Stimulated activated naive B cell treated with anti-CD40 and anti-IgM and Interleukin-4, amounts not matched to agents 10 μg/mL and 1 μg/mL and 100 μg/mL, for 72 hours (primary cell): ENCODE measurements at regions not wholly inside any gene's neighbourhood (a gene's known extent, or its start where the extent isn't known, plus 50 kb on each side); places are given as distances from the start of the nearest gene placed in this dataset.

ENCODE experiments used
- ATAC-seq, 2 donors: fragments of 150-1000 bp; cut with Tn5 transposase; replicated peaks; 2 replicates each; pipeline ENCODE4 v1.10.0; 2021; ENCODE audit warnings: moderate library complexity in 1 of 2
- DNase-seq: peaks from one replicate; pipeline ENCODE4 v3.0.0; 2021
- H3K27ac Mint-ChIP-seq: one replicate; pipeline ENCODE4 v1.8.0; 2022; ENCODE audit warnings: mild to moderate bottlenecking, mixed read lengths
- H3K27me3 Mint-ChIP-seq, 2 donors: one replicate each; pipeline ENCODE4 v1.8.0; 2022; ENCODE audit warnings: mixed read lengths in 2 of 2
- H3K36me3 Mint-ChIP-seq, 2 donors: one replicate each; pipeline ENCODE4 v1.8.0; 2022; ENCODE audit warnings: mixed read lengths in 2 of 2, mild to moderate bottlenecking in 1 of 2
- H3K4me1 Mint-ChIP-seq, 2 donors: one replicate each; pipeline ENCODE4 v1.8.0; 2022; ENCODE audit warnings: mixed read lengths in 2 of 2, mild to moderate bottlenecking in 1 of 2
- H3K4me3 Mint-ChIP-seq, 2 donors: one replicate each; pipeline ENCODE4 v1.8.0; 2022; ENCODE audit warnings: mild to moderate bottlenecking in 2 of 2, mixed read lengths in 2 of 2, moderate library complexity in 1 of 2
- H3K9me3 Mint-ChIP-seq, 2 donors: one replicate each; pipeline ENCODE4 v1.8.0; 2022; ENCODE audit warnings: mixed read lengths in 2 of 2, mild to moderate bottlenecking in 1 of 2

DNA sequence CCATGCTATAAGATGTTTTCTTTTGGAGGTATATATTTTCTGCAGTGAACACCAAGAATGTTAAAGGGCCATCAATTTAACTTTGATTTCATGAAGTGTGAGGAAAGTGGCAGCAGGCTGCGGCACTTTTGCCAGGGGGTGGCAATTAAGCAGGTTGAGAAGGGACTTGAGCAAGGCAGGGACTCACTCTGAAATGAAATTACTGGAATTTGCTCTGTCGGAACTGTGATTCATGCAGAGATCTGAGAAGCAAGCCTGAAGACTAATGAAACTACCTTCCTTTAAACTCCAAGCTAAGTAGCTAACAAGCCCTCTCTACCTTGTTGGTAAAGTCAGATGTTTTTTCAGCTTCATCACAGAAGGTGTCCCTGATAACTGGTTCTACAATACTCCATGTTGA, 441.6 kb downstream of the SIPA1L2 start:
- no peak for DNase-seq
- peaks cover 0 to 10% of the 10 kb centered on the region in 2 donors for H3K27me3 Mint-ChIP-seq
- H3K4me1 Mint-ChIP-seq = no peaks in the 10 kb centered on the region
- ATAC-seq = no peak
- peaks cover 0 to 4% of the 10 kb centered on the region in 2 donors for H3K9me3 Mint-ChIP-seq
- no peaks in the 10 kb centered on the region for H3K36me3 Mint-ChIP-seq
- H3K27ac Mint-ChIP-seq = no peak overlapping the region
- H3K4me3 Mint-ChIP-seq = no peak overlapping the region

DNA sequence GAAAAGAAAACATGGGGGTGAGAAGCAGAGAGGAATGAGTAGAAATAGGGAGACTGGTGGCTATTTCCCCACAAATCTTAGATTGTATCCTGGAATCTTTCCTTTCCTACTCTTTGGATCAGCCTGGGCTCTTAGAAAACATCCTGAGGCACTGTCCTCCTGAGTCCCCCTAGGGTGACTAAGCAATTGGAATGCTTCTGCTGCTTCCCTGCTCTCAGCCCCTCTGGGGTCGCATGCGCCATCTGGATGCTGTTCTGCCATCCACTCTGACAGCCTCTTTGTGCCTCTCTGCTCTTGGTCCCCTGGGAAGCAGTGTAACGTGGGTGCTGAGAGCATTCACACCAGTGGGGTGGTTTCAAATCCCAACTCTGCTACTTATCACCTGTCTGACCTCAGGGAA, 443.0 kb downstream of the SIPA1L2 start:
- H3K4me3 Mint-ChIP-seq = no peak overlapping the region
- H3K27me3 Mint-ChIP-seq = peaks cover 0 to 10% of the 10 kb centered on the region in 2 donors
- peaks cover 0 to 2% of the 10 kb centered on the region in 2 donors for H3K9me3 Mint-ChIP-seq
- no peaks in the 10 kb centered on the region for H3K36me3 Mint-ChIP-seq
- ATAC-seq (no peak), DNase-seq (no peak)
- no peak overlapping the region for H3K27ac Mint-ChIP-seq
- H3K4me1 Mint-ChIP-seq = no peaks in the 10 kb centered on the region

DNA sequence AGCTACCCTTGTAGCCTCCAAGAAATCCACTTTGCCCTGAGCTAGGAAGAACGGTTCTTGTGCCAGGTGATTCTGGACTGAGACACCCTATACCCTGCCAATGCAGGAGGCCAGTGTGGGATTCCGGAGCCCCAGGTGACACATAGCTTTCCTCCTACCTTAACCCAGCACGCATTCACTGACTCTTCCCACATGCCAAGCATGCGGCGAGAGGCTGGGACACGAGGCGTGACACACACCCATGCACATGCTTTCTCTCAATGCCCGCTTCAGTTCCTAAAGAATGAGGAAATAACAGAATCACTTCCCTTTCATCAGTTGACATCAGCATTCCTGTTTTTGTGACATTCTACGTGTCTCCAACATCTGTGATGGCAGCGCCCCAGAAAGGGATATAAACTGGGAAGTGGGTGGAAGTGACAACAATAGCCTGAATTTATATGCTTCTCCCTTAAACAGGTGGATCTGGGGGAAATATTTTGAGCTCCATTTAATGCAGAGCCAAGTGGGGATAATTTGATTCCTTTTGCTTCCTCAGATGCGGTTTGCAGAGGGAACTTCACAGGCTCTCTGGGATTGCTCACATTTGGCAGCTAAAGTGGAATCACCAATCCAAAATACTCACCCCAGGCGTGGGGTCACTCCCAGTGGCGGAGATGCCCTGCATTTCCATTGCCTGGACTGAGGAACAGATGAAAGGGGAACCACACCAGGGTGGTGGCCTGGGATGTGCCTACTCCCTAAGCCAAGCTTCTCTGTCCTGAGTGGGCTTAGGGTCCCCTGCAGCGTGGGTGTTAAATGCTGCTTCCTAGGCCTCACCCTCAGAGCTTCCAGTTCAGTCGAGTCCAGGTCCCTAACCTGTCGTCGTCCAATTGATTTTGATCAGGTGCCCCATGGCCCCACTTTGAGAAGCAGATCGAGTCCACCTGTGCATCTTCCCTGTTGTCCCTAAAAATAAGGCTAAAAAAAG, 445.1 kb downstream of the SIPA1L2 start:
- H3K4me1 Mint-ChIP-seq = no peaks in the 10 kb centered on the region
- DNase-seq = no peak
- peaks cover 0 to 2% of the 10 kb centered on the region in 2 donors for H3K9me3 Mint-ChIP-seq
- peaks cover 0 to 14% of the 10 kb centered on the region in 2 donors for H3K27me3 Mint-ChIP-seq
- ATAC-seq = no peak
- no peak overlapping the region for H3K27ac Mint-ChIP-seq
- H3K4me3 Mint-ChIP-seq = no peak overlapping the region
- no peaks in the 10 kb centered on the region for H3K36me3 Mint-ChIP-seq

DNA sequence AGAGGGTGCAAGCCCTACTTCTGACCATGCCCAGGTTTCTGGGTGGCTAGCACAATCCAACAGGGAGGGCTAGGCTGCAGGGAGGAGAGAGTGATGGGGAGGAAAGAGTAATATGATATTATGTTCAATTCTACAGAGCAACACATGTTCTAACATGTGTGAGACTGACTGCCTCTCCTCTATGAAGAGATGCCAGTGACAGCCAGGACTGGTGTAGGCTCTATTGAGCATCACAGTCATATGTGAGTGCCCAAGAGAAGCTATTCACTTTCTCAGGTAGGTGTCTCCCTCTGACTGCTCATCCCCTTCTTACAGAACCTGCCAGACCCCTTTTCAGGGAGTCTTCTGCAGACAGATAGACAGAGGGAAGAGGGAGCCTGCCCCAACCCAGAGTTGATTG, 446.1 kb downstream of the SIPA1L2 start:
- no peaks in the 10 kb centered on the region for H3K36me3 Mint-ChIP-seq
- no peaks in the 10 kb centered on the region for H3K4me1 Mint-ChIP-seq
- H3K27me3 Mint-ChIP-seq = peaks cover 0 to 9% of the 10 kb centered on the region in 2 donors
- no peak overlapping the region for H3K4me3 Mint-ChIP-seq
- ATAC-seq (peak in 1 of 2 donors; percentile 21), DNase-seq (no peak)
- H3K9me3 Mint-ChIP-seq = peaks cover 0 to 2% of the 10 kb centered on the region in 2 donors
- H3K27ac Mint-ChIP-seq = no peak overlapping the region

DNA sequence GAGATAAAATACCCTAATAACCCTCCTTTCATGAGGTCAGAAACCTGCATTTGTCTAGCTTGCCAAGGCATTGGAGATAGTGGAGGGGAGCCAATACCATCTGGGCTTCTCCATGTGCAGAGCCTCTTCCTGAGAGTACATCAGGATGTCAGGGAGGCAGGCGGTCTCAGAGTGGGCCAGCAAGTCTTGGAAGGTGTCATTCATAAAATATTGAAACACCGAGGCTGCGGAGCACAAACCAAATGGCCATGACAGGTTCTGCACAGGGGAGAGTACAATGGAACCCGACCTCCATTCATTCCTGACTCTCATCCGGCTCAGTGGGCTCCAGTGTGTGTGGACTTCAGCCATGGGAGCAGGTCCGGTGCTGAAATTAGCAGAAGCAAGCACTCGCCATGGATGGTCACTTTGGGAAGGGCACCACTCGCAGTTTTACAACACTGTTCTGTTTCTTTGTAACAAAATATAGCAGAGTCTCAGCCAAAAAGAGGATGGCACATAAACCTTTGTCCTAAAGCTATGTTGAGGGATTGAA, 446.6 kb downstream of the SIPA1L2 start:
- no peaks in the 10 kb centered on the region for H3K36me3 Mint-ChIP-seq
- ATAC-seq (no peak), DNase-seq (no peak)
- peaks cover 0 to 2% of the 10 kb centered on the region in 2 donors for H3K9me3 Mint-ChIP-seq
- H3K4me1 Mint-ChIP-seq = no peaks in the 10 kb centered on the region
- no peak overlapping the region for H3K27ac Mint-ChIP-seq
- H3K27me3 Mint-ChIP-seq = peaks cover 0 to 9% of the 10 kb centered on the region in 2 donors
- no peak overlapping the region for H3K4me3 Mint-ChIP-seq

DNA sequence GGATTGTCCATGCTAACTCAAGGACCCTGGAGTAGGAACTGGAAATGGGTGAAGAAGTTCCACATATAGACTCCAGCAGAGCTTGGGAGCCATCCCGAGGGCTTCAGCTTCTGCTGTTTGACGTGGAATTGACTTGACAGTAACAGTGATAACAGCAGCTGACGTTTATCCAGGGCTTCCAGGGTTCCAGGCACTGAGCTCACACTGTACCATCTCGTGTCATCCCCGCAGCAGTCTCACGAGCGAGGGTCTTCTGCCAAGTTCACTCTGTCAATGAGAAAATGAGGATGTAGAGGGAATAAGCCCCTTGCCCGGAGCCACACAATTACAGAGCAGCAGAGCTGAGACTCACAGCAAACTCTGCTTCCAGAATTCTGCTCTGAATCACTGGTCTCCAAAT, 447.7 kb downstream of the SIPA1L2 start:
- no peaks in the 10 kb centered on the region for H3K36me3 Mint-ChIP-seq
- no peak for DNase-seq
- H3K4me1 Mint-ChIP-seq = no peaks in the 10 kb centered on the region
- no peak overlapping the region for H3K27ac Mint-ChIP-seq
- peaks cover 0 to 5% of the 10 kb centered on the region in 2 donors for H3K27me3 Mint-ChIP-seq
- H3K4me3 Mint-ChIP-seq = no peak overlapping the region
- H3K9me3 Mint-ChIP-seq = peaks cover 0 to 2% of the 10 kb centered on the region in 2 donors
- ATAC-seq = no peak

DNA sequence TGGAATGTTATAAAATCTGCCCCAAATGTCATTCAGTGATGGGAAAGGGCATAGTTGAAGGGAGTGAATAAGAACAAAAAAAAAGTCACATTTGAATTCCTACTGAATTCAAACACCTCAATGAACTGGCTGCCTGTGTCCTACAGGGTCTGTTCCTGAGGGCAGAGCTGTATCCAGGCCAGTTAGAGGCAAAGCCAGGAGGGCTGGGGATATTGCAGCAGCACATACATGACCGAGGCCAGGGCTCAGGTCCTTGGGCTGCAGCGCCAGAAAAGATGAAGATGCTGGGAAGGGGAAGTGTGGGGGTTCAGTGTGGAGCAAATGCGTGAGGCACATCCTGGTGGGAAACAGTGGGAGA, 449.2 kb downstream of the SIPA1L2 start:
- ATAC-seq = no peak

GRCh38 chr1:232179896-232180778, 449.8 kb downstream of the SIPA1L2 start:
- no peak for ATAC-seq
- Mint-ChIP-seq H3K4me1 (no peaks in the 10 kb centered on the region), H3K27ac (no peak overlapping the region), H3K27me3 (peaks cover 0 to 10% of the 10 kb centered on the region in 2 donors), H3K4me3 (no peak overlapping the region), H3K9me3 (peaks cover 1 to 4% of the 10 kb centered on the region in 2 donors), H3K36me3 (no peaks in the 10 kb centered on the region)
- no peak for DNase-seq

More for the DNA sequence above, 449.2 kb downstream of the SIPA1L2 start:
- Mint-ChIP-seq H3K4me1 (no peaks in the 10 kb centered on the region), H3K27ac (no peak overlapping the region), H3K27me3 (peaks cover 0 to 9% of the 10 kb centered on the region in 2 donors), H3K9me3 (peaks cover 1 to 4% of the 10 kb centered on the region in 2 donors), H3K36me3 (no peaks in the 10 kb centered on the region), H3K4me3 (no peak overlapping the region)
- DNase-seq = no peak

GRCh38 chr1:232178191-232178590, 451.7 kb downstream of the SIPA1L2 start:
- Mint-ChIP-seq H3K27ac (no peak overlapping the region), H3K27me3 (peaks cover 0 to 17% of the 10 kb centered on the region in 2 donors), H3K4me1 (no peaks in the 10 kb centered on the region), H3K4me3 (no peak overlapping the region), H3K36me3 (no peaks in the 10 kb centered on the region), H3K9me3 (peaks cover 1 to 4% of the 10 kb centered on the region in 2 donors)
- ATAC-seq (no peak), DNase-seq (no peak)

DNA sequence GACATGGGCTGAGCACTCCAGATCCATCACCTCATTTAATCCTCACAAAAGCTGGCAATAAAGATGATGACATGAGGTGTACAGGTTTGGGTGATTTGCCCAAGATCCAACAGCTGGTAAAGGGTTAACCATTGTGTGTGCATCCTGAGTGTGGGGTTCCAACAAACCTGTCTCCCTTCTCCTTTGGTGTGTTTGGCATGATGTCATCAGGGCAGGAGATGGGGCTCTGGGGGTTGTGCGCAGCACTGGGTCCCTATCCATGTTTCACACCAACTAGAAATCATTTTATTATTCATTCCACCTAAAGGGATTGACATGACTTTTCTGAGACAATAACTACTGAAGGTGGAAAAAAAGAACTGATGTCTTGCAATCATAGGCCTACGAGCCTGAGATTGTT, 452.5 kb downstream of the SIPA1L2 start:
- no peaks in the 10 kb centered on the region for H3K36me3 Mint-ChIP-seq
- peaks cover 1 to 4% of the 10 kb centered on the region in 2 donors for H3K9me3 Mint-ChIP-seq
- H3K27me3 Mint-ChIP-seq = peaks cover 0 to 17% of the 10 kb centered on the region in 2 donors
- no peak overlapping the region for H3K27ac Mint-ChIP-seq
- H3K4me3 Mint-ChIP-seq = no peak overlapping the region
- DNase-seq (no peak), ATAC-seq (no peak)
- no peaks in the 10 kb centered on the region for H3K4me1 Mint-ChIP-seq

GRCh38 chr1:232176222-232176621, 453.7 kb downstream of the SIPA1L2 start:
- no peak for ATAC-seq
- peaks cover 0 to 17% of the 10 kb centered on the region in 2 donors for H3K27me3 Mint-ChIP-seq

DNA sequence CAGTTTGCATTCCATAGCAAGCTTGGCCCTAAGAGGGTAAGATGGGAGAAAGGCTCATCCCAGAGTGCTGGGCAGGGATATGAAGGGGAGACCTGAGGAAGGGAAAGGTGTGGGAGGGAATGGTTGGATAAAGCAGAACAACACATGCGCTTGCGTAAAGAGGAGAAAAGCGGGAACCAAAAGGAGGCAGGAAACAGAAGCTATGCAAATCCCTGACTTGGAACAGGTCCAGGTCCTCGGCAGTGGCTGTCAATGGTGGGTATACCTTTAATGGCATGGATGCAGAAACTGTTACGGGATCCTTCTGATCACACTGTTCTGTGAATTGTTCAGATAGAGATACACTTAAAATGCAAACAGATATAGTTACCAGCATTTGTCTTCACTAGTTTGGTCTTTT, 455.6 kb downstream of the SIPA1L2 start:
- Mint-ChIP-seq H3K27ac (no peak overlapping the region), H3K4me1 (no peaks in the 10 kb centered on the region), H3K36me3 (no peaks in the 10 kb centered on the region), H3K4me3 (no peak overlapping the region), H3K9me3 (peaks cover 1 to 4% of the 10 kb centered on the region in 2 donors), H3K27me3 (peaks cover 0 to 13% of the 10 kb centered on the region in 2 donors)
- ATAC-seq = no peak
- no peak for DNase-seq

More at GRCh38 chr1:232176222-232176621, 453.7 kb downstream of the SIPA1L2 start:
- Mint-ChIP-seq H3K27ac (no peak overlapping the region), H3K4me1 (no peaks in the 10 kb centered on the region), H3K4me3 (no peak overlapping the region), H3K36me3 (no peaks in the 10 kb centered on the region), H3K9me3 (peaks cover 1 to 4% of the 10 kb centered on the region in 2 donors)
- DNase-seq = no peak

DNA sequence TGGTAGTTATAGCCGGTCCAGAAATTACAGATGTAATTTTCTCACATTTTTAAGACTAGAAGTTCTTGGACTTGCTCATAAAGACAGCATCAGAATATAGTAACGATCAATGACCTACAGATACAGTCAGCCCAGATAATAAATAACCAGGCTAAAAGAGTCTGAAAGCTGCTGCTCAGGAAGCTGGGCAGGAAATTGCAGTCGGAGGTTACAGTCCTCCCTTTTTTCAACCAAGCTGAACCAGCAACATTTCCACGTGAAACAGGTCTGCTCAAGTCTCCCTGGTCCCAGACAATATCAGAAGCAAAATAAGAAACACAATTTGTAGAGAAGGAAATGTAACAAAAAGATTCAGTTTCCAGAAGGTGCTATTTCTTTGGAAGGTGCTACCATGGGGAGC, 457.4 kb downstream of the SIPA1L2 start:
- H3K4me1 Mint-ChIP-seq = no peaks in the 10 kb centered on the region
- no peak overlapping the region for H3K4me3 Mint-ChIP-seq
- H3K27me3 Mint-ChIP-seq = peaks cover 0 to 13% of the 10 kb centered on the region in 2 donors
- DNase-seq (no peak), ATAC-seq (no peak)
- H3K27ac Mint-ChIP-seq = no peak overlapping the region
- peaks cover 1 to 4% of the 10 kb centered on the region in 2 donors for H3K9me3 Mint-ChIP-seq
- H3K36me3 Mint-ChIP-seq = no peaks in the 10 kb centered on the region

- Mint-ChIP-seq H3K36me3 (no peaks in the 10 kb centered on the region), H3K27ac (no peak overlapping the region), H3K4me1 (no peaks in the 10 kb centered on the region), H3K27me3 (peaks cover 0 to 8% of the 10 kb centered on the region in 2 donors), H3K9me3 (peaks cover 4 to 5% of the 10 kb centered on the region in 2 donors), H3K4me3 (no peak overlapping the region)
- ATAC-seq (no peak), DNase-seq (no peak)
Measured at GRCh38 chr1:232170909-232171308, 459.0 kb downstream of the SIPA1L2 start.
